SK-N-MC (cell line): ENCODE measurements at regions not wholly inside any gene's neighbourhood (a gene's known extent, or its start where the extent isn't known, plus 50 kb on each side); places are given as distances from the start of the nearest gene placed in this dataset.
"Not testable (repeated sequence)": the region's sequence is repeated elsewhere in the genome, so short reads cannot be mapped to it uniquely, and the experiment has no call there.

Source experiments
- DNase-seq: peaks from one replicate; pipeline ENCODE4 v3.0.0-alpha.2; 2011; ENCODE audit warnings: low read depth, low spot score
- H3K27ac ChIP-seq: fragments of 200-600 bp; sonication (generic); 2 replicates; pipeline ENCODE4 v1.5.1; 2016; ENCODE audit warnings: mixed run types
- H3K36me3 ChIP-seq: fragments of 200-600 bp; sonication (generic); 2 replicates; pipeline ENCODE4 v1.6.1; 2017; ENCODE audit warnings: antibody characterized with exemption, low read length, mixed read lengths; ENCODE audit not compliant: insufficient read depth
- H3K4me3 ChIP-seq: fragments of 200-600 bp; sonication (generic); 2 replicates; pipeline ENCODE4 v1.5.1; 2016
- H3K9ac ChIP-seq: fragments of 200-600 bp; sonication (generic); 2 replicates; pipeline ENCODE4 v1.8.0; 2017; ENCODE audit warnings: mixed run types, mixed read lengths; ENCODE audit not compliant: insufficient read length
- H3K9me3 ChIP-seq: fragments of 200-600 bp; sonication (generic); 2 replicates; pipeline ENCODE4 v1.6.1; 2017; ENCODE audit warnings: low read depth, mild to moderate bottlenecking, antibody characterized with exemption, low read length, moderate library complexity, mixed read lengths
- EZH2 ChIP-seq: fragments of 200-600 bp; sonication (generic); IDR thresholded peaks from one replicate; pipeline ENCODE4 v1.6.1; 2017; ENCODE audit warnings: antibody characterized with exemption
- FOXP2 ChIP-seq: optimal IDR thresholded peaks from 2 replicates; pipeline ENCODE3; 2011; ENCODE audit warnings: mild to moderate bottlenecking, moderate library complexity; ENCODE audit not compliant: insufficient read depth; ENCODE audit errors: extremely low read length, control extremely low read depth
- POLR2AphosphoS5 ChIP-seq: IDR thresholded peaks from 2 replicates; pipeline ENCODE4 v1.6.1; 2012; ENCODE audit warnings: mild to moderate bottlenecking, low read depth, low read length, borderline replicate concordance

DNA sequence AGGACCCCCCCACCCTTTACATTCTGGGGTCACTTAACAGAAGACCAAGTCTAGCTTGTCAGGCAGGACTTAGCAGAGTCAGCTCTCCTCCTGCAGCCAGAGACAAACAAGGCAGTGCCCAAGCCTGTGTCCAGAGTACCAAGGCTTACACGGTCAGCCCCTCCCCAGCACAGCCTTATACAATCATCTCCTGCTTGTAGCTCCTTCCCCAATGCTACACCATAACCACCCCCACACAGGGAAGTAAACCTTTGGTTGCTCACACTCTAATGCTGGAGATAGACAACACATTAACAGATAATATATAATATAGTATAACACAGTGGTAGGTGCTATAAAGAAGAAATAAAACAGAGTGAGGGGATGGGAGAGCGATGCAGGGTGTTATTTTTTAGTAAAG is 175.4 kb upstream of the PWP1 start:
- TF ChIP-seq FOXP2 (no peak), EZH2 (no peak), POLR2AphosphoS5 (no peak)
- DNase-seq = no peak
- Histone ChIP-seq H3K9ac (no peak overlapping the region), H3K9me3 (no peaks in the 10 kb centered on the region), H3K27ac (no peak overlapping the region), H3K36me3 (no peaks in the 10 kb centered on the region), H3K4me3 (no peak overlapping the region)

- H3K36me3 ChIP-seq = no peaks in the 10 kb centered on the region
- TF ChIP-seq EZH2 = no peak
- TF ChIP-seq POLR2AphosphoS5 = no peak
- TF ChIP-seq FOXP2 = no peak
- DNase-seq = no peak
- H3K9me3 ChIP-seq = no peaks in the 10 kb centered on the region
- no peak overlapping the region for H3K4me3 ChIP-seq
- H3K9ac ChIP-seq = no peak overlapping the region
- no peak overlapping the region for H3K27ac ChIP-seq
Measured at GRCh38 chr12:107511292-107511691, 174.3 kb upstream of the PWP1 start.

DNA sequence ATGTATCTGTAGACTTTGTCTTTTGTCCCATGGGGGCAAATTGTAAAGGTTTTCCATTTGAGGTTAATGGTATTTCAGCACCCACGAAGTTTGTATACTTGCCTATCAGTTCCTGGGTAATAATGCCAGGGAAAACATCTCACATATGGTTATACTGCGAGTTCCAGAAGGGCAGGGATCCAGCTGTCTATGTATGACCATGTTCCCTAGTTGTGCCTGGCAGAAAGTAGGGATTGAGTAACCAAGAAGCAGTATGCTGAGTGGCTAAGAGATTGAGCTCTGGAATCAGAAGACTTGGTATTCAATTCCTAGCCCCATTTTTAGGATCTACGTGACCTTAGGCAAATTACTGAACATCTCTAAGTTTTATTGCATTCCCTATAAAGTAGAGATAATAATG is 173.2 kb upstream of the PWP1 start:
- DNase-seq = no peak
- H3K27ac ChIP-seq = no peak overlapping the region
- H3K9me3 ChIP-seq = no peaks in the 10 kb centered on the region
- no peak overlapping the region for H3K4me3 ChIP-seq
- H3K9ac ChIP-seq = no peak overlapping the region
- TF ChIP-seq POLR2AphosphoS5 (no peak), FOXP2 (no peak), EZH2 (no peak)
- H3K36me3 ChIP-seq = no peaks in the 10 kb centered on the region

DNA sequence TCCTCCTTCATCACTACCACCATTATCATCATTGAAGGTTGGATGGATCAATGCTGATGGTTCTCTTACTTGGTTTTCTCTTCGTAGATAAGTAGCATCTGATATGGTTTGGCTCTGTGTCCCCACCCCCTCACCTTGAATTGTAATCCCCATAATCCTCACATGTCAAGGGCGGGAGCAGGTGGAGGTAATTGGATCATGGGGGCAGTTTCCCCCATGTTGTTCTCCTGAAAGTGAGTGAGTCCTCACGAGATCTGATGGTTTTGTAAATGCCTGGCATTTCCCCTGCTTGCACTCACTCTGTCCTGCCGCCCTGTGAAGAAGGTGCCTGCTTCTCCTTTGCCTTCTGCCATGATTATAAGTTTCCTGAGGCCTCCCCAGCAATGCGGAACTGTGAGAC is 172.4 kb upstream of the PWP1 start:
- Histone ChIP-seq H3K9ac (no peak overlapping the region), H3K4me3 (no peak overlapping the region), H3K36me3 (no peaks in the 10 kb centered on the region), H3K9me3 (no peaks in the 10 kb centered on the region), H3K27ac (no peak overlapping the region)
- TF ChIP-seq POLR2AphosphoS5 (no peak), FOXP2 (no peak), EZH2 (no peak)
- no peak for DNase-seq

DNA sequence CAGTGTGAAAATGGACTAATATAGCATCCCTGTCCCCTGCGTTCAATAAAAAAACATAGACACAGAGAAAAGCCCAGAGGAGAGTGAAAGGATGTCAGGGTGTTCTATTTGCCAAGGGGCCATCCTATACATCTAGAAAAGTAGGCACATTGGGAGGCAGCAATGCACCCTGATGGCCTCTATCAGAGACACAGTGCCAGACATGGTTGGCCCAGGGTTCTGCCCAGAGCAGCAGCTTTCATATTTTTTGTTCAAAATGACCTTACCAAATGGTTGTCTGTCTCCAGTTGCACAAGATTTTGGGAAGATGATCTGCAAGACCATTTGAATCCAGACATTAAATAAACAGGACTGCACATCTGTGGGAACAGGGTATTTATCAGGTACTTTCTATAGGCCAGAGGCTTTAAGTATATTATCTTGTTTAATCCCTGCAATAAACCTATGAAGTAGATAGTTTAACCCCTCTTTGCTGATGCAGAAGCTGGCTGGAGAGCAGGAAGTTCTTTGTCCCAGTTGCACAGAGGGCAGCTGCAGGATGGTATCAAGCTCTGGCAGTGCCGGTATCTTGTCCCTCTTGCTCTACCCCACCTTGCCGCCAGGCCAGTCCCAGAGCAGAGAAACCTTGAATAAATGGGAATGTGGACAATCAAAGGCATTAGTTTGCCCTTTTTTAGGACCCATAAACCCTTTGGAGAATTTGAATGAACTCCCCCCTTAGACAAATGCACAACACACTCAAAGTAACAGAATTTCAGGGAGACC is 171.8 kb upstream of the PWP1 start:
- Histone ChIP-seq H3K9me3 (no peaks in the 10 kb centered on the region), H3K4me3 (no peak overlapping the region), H3K9ac (no peak overlapping the region), H3K27ac (no peak overlapping the region), H3K36me3 (no peaks in the 10 kb centered on the region)
- DNase-seq = no peak
- TF ChIP-seq FOXP2 (no peak), POLR2AphosphoS5 (no peak), EZH2 (no peak)

GRCh38 chr12:107514887-107515445 is 170.6 kb upstream of the PWP1 start:
- DNase-seq = no peak
- no peak overlapping the region for H3K4me3 ChIP-seq
- H3K27ac ChIP-seq = no peak overlapping the region
- no peaks in the 10 kb centered on the region for H3K9me3 ChIP-seq
- no peaks in the 10 kb centered on the region for H3K36me3 ChIP-seq
- H3K9ac ChIP-seq = no peak overlapping the region
- no peak for TF ChIP-seq EZH2
- no peak for TF ChIP-seq POLR2AphosphoS5
- no peak for TF ChIP-seq FOXP2

DNA sequence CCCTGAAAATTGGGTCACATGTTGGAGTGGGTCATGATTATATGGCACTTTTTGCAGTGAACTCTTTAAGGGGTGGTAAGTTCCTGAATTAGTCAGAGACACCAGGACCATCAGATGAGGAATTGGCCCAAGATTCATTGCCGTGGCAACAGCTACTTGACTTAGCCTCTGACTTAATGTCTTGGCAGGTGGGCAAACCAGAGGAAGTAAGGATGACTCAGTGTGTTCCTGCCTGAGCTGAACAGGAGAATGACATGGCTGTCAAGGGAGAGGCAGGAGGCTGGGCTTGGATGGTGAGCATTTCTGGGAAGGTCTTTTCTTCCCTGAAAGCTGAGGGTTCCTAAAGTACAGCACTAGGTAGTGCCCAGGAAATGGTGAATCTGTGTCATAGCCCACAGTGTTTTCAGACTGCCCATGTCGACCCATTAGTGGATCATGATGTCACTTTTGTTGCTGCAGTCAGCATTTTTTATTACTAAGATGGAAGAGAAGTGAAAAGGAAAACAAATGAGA is 170.1 kb upstream of the PWP1 start:
- no peak overlapping the region for H3K9ac ChIP-seq
- no peak overlapping the region for H3K4me3 ChIP-seq
- no peak for DNase-seq
- no peak overlapping the region for H3K27ac ChIP-seq
- TF ChIP-seq POLR2AphosphoS5 (no peak), EZH2 (no peak), FOXP2 (no peak)
- no peaks in the 10 kb centered on the region for H3K36me3 ChIP-seq
- H3K9me3 ChIP-seq = no peaks in the 10 kb centered on the region

DNA sequence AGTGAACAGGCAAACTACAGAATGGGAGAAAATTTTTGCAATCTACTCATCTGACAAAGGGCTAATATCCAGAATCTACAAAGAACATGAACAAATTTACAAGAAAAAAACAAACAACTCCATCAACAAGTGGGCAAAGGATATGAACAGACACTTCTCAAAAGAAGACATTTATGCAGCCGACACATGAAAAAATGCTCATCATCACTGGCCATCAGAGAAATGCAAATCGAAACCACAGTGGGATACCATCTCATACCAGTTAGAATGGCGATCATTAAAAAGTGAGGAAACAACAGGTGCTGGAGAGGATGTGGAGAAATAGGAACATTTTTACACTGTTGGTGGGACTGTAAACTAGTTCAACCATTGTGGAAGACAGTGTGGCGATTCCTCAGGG is 167.8 kb upstream of the PWP1 start:
- not testable (repeated sequence) for H3K9me3 ChIP-seq, H3K36me3 ChIP-seq, H3K27ac ChIP-seq, H3K4me3 ChIP-seq, H3K9ac ChIP-seq, DNase-seq

DNA sequence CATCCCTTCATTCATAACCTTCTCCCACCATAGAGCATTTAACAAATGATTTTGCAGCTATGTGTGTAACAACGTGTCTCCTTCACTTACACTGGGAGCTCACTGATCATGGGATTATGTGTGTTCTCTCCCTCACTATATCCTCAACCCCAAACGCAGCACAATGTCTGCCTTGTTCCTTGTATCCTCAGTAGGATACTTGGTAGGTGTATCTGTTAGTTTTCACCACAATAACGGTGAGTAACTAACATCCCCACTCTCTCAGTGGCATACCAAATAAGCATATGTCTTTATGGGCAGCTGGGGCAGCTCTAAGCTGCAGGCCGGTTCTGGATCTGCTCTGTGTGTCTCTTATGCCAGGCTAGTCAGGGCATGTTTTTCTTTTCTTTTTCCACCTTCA is 166.7 kb upstream of the PWP1 start:
- Histone ChIP-seq H3K9ac (no peak overlapping the region), H3K4me3 (no peak overlapping the region), H3K9me3 (no peaks in the 10 kb centered on the region), H3K36me3 (no peaks in the 10 kb centered on the region), H3K27ac (no peak overlapping the region)
- no peak for DNase-seq
- TF ChIP-seq FOXP2 (no peak), EZH2 (no peak), POLR2AphosphoS5 (no peak)
